ENCODE measurements at regions not wholly inside any gene's neighbourhood (a gene's known extent, or its start where the extent isn't known, plus 50 kb on each side); places are given as distances from the start of the nearest gene placed in this dataset.

DNA sequence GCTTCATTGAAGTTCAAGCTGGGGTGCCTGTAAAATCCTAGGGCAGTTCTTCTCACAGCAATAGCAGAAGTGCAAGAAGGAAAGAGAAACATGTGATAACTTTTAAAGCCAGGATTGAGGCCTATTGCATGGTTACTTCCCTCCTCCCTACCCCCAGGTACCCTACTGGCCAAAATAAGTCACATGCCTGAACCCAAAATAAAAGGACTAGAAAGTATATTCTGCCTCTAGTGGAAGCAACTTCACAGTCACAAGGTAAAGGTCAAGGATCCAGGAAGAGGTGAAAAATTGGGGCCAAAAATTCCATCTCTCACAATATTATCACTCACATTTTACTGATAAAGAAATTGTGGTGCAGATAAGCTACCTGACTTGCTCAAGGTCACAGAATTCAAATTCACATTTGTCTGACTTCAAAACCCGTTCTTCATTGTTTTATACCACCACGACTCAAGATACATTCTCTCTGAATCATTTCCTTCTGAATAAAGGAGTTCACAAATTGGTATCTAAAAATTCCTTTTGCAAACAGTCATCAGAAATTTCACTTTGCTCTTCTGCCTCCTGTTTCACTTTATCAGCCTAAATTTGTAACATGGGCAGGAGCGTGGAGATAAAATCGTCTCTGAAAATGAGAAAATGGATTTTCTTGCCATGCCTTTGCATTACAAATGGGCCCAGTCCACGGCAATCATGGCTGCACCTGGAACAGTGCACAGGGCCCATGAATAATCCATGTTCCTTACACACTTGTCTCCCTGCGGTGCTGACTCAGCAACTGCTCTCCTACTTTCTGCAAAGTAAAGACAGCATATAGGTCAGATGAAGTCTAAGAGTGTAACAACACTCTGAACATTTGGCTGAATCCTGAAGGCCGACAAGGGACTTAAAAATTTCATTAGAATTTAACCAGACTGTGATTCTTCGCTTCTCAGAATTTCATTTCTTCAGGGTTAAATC lies 485.3 kb upstream of the NFIA start:
- no peak for DNase-seq

- no peak for DNase-seq
These were observed 490.8 kb upstream of the NFIA start for GRCh38 chr1:60591583-60591982.

DNA sequence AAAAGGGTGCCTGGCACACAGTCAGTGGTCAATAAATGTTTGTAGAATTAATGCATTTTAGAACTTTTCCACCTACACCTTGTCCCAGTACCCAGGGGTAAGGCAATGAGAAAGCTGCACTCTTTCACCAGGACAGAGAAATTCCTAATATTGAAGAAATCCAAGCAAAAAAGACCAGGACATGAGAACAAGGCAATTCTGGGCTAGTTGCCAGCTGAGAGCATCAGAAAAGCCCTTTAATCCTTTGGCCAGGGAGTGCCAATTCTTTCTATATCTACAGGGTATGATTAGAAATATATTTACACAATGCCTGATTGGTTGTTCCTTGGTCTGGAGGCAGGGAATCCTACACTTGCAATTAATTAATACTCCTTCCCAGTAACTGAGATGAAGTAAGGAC lies 492.4 kb upstream of the NFIA start:
- DNase-seq: no peak

DNA sequence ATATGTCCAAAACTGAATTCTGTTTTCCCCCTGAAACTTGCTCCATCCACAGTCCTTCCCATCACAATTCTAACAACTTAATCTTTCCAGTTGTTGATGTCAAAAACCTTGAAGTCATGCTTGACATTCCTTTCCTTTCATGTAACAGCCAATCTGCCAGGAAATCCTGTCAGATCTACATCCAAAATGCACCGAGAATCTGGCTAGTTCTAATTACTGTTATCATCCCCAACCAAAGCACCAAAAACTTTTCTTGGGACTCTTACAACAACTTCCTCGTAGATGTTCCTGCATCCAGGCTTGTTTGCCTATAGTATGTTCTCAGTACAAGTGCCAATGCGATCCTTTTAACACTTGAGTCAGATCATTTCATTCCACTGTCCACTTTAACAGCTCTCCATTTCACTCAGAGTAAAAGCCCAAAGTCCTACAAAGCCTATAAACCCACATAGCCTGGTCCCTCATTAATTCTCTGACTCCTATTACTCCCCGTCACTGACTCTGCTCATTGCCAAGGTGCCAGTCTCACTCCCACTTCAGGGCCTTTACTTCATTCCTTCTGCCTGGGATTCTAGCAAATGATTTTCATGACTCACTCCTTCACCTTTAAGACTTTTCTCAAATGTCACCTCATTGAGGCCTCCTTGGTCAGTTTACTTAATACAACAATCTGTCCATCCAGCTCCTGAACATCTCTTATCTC lies 493.2 kb upstream of the NFIA start:
- DNase-seq: no peak

GRCh38 chr1:60584371-60584770 lies 498.0 kb upstream of the NFIA start:
- no peak for DNase-seq

DNA sequence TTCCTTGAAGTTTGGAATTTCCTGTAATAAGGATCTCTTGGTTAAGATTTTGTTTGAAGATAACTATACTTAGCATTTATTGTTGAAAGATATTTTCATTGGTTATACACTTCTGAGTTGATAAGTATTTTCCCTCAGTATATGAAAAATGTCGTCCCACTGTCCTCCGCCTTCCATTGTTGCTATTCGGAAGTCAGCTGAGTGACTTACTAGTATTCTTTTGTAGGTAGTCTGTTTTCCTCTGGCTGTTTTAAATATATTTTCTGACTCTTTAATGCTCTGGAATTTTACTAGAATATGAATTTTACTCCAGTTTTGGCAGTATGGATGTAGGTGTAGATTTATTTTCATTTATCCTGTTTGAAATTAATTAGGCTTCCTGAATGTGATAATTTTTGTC lies 498.7 kb upstream of the NFIA start:
- no peak for DNase-seq

- no peak for DNase-seq
These were observed 500.7 kb upstream of the NFIA start for GRCh38 chr1:60581455-60582220.

DNA sequence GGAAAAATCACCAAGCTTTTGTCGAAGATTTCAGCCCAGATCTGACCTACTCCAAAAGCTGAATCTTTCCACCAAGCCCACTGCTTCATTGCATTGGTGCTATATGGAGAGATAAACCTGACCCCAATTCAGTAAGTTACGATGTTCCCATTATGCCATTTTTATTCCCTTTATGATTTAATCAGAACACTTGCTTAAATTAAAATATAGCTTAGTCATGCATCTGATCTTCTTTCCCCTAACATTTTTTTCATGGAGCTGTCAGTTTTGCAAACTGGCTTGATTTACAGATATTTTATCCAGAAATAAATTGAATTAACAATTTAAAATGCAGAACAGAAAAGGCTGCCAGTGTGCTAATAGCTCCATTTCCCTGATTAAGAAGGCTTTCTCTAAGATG lies 503.5 kb upstream of the C1orf87 start:
- DNase-seq: no peak

- DNase-seq: no peak
These were observed 501.9 kb upstream of the C1orf87 start for GRCh38 chr1:60575326-60575977.

DNA sequence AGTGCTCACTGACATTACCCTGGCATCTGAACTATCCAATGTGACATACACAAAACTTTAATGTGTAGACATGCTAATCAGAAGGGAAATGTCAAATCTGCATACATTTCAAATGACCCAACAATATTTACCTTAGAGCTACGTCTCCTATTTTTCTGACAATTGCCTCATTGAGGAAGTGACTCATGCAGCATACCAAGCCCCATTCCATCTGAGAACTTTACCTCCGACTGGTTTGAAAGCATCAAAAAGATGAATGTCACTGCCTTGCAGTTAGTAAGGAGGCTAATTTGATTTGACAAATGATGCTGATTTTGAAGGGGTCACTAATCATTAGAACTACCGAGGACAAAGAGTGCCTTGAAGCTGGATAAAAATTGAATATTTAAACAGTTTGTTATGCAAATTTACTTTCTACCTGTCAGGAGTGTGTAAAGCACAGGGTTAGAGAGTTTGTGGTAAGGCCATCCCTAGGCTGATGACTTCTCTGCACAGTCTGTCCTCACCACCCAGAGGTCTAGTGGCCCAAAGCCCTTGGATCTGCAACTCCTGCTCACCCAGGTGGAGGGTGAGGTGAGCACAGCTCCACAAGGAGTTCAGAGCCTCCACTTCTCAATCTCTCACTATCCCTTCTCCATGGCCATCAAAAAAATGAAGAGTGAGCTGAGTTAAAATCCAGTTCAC lies 500.3 kb upstream of the C1orf87 start:
- no peak for DNase-seq

- no peak for DNase-seq
These were observed 499.6 kb upstream of the C1orf87 start for GRCh38 chr1:60573121-60573520.

DNA sequence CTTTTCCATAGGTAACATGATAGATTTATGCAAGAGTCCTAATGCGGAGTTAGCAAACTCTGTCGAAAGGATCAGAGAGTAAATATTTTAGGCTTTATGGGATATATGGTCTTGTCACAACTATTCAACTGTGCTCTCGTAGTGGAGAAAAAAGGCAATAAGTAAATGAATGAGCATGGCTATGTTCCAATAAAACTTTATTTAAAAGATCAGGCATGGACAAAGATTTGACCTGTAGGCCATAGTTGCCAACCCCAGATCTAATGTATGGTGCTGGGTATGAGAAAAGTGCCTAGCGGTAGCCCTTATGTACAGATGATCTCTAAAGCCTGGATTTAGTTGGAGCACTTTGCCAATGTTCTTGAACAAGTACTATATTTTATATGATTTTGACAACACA lies 498.8 kb upstream of the C1orf87 start:
- no peak for DNase-seq

GRCh38 chr1:60571811-60572210 lies 498.2 kb upstream of the C1orf87 start:
- no peak for DNase-seq

- no peak for DNase-seq
These were observed 495.6 kb upstream of the C1orf87 start for GRCh38 chr1:60569189-60569588.

DNA sequence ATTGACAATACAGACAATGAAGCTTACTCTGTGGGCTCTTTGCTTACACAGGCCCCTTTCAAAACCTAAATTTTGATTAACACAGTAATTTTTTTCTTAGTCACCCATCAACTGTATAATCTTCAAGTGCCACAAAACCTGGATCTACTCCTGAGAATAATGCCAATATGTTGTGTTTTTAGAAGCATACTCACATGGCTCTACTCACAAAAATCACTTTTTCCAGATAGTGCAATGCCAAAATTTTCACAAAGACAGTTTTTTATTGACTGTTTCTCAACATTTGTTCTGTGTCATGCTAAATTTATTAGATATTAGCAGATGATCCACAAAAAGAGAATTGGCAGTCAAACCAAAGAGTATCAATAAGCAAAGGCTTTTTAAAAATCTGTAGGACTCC lies 493.7 kb upstream of the C1orf87 start:
- no peak for DNase-seq

- DNase-seq: peak; percentile 78 to 81
These were observed 491.6 kb upstream of the C1orf87 start for GRCh38 chr1:60564916-60565750.

DNA sequence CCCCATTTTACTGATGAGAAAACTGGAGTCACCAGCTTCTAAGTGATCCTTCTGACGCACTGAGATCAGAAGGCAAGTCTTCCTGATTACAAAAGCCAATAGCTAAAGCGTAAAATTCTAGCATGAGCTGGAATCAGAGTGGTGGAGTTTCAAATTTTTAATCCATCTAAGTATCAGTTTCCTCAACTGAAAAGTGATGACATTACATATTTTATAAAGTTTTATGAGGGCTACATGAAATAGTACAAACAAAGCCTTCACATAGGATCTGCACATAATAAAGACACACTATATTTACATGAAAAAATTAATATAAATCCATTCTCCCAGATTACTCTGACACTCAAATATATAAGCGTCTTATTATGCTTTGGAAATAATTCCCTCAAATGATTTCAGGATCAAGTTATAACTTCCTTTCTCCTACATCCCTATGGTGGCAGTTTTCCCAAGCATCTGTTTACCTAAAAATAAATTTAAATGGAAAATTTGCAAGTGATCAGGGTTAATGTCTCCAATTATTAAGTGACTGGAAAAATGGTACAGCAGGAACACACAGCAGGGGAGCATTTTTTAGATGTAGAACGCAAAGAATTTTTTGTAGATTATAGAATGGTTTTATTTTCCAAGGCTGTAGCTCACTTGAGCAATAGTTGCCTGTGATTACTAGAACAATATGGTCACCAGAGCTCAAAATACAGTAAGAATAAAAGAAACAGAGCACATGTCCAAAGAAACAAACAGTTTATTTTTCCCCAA lies 490.4 kb upstream of the C1orf87 start:
- peak; percentile 78 to 81 for DNase-seq

DNA sequence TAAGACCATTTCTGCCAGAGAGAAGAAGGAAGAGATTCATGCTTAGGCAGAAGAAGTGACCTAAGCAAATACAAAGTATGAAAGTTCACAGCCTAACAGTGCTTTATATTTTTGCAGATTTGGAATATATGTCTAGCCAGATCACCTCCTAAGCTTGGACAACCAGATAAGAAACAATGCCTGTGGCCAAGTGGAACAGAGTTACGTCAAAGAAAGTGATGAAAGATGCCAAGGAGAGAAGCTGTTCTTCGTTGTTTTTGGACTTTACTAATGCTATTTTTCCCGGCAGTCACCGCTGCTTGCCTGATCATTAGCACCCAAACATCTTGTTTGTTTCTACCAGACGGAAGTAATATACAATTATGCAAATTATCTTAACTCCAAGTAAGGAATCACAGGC lies 489.2 kb upstream of the C1orf87 start:
- DNase-seq: peak; percentile 25 to 36

- no peak for DNase-seq
These were observed 487.1 kb upstream of the C1orf87 start for GRCh38 chr1:60560701-60561100.

DNA sequence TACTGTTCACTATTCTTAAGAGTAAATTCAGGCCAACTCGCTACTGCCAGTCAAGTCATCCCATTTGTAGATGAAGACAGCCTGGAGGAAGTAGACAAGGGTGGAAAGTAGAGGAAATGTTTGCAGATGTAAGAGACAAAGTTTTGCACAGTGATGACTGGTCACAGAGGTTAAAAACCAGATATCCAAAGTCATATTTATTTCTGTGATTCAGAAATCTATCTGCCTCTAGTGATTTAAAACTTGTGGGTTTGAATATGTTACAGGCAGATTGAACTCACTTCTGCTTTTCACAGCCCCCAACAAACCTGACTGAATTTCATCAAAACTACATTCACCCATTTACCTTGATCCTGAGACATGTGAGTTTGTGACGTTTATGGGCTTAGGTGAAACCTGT lies 484.7 kb upstream of the C1orf87 start:
- DNase-seq: no peak

Data from right lung (tissue), 2 donors.